Activated CD8-positive, alpha-beta memory T cell treated with anti-CD3 and anti-CD28 coated beads, Interleukin-2, amount 50 U/mL, for 1 hour (primary cell): ENCODE measurements at regions not wholly inside any gene's neighbourhood (a gene's known extent, or its start where the extent isn't known, plus 50 kb on each side); places are given as distances from the start of the nearest gene placed in this dataset.

Experiments
- DNase-seq: peaks from one replicate; pipeline ENCODE4 v3.0.0-alpha.2; 2020; ENCODE audit errors: extremely low read depth

DNA sequence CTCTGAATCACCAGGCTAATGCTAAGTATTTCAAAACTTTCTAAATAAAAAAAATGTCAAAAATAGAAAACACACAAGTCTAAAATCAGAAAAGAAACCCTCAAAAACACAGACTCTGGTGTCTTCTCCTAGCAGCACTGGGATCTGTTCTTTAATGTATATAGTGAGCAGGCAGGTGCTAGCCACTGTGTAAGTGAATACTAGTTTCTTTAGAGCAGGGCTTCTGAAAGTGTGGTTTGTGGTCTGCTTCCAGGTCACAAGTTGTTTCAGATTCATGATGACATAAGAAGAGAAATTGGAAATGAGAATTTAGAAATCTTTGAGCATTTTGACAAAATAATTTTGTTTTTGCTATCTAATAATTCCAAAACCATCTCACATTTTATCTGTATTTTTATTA is 763.1 kb downstream of the USP25 start:
- no peak for DNase-seq

GRCh38 chr21:16496609-16497008 is 766.8 kb downstream of the USP25 start:
- no peak for DNase-seq

- DNase-seq = no peak
Observed at GRCh38 chr21:16500271-16500670, 770.5 kb downstream of the USP25 start.

- no peak for DNase-seq
Observed at GRCh38 chr21:16502273-16502672, 772.5 kb downstream of the USP25 start.

DNA sequence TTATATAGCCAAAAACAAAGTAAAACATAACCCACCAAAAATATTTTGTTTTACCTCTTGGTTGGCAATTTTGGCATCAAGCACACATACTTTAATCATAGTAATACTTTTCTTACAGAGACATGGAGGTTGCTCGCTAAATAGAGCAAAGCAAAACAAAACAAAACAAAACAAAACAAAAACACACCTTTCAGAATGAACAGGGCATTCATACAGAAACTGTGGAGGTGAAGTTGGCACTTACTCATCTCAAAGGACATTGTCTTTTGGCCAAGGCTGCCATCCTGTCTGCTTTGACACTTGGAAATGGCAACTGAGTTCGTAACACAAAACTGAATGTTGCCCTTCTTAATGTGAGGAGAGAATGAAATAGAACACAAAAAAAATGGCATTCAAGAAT is 773.1 kb downstream of the USP25 start:
- DNase-seq = no peak

- no peak for DNase-seq
Observed at GRCh38 chr21:16504281-16504680, 774.5 kb downstream of the USP25 start.

DNA sequence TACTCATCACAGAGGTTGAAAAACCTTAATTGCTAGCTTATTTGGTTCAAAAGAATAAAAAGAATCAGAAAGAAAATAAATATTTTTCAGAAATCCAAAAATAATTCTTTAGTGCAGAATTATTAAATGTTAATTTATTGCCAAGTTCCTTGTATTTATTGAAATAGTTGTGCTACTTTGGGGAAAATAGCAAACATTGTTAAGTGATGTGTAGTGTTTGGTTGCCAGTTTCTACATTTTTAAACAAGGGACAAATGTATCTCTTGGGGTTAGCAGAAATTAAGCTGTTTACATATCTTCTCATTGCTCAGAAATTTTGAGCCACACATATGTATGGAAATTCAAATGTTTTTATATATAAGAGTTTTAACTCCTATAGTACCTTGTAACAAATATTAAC is 775.0 kb downstream of the USP25 start:
- DNase-seq = no peak

DNA sequence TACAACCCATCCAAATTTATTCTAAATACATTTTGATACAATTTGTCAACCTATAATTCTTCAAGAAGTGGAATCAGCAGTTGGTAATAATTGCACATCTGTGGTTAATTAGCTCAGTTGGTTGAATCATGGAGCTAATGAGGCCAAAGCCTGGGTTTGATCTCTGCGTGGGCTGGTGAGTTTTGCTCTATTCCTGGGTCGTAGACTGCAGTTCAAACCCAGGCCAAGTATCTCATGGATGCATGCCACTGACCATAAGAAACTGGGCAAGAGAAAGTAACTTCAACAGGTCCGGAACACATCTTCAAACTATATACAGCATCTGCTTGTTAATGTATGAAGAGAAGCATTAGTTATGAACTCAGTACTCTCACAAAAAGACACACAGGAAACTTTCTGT is 779.7 kb downstream of the USP25 start:
- no peak for DNase-seq

- DNase-seq = no peak
Observed at GRCh38 chr21:16514316-16514715, 784.5 kb downstream of the USP25 start.

- DNase-seq = no peak
Observed at GRCh38 chr21:16517383-16517782, 787.6 kb downstream of the USP25 start.

DNA sequence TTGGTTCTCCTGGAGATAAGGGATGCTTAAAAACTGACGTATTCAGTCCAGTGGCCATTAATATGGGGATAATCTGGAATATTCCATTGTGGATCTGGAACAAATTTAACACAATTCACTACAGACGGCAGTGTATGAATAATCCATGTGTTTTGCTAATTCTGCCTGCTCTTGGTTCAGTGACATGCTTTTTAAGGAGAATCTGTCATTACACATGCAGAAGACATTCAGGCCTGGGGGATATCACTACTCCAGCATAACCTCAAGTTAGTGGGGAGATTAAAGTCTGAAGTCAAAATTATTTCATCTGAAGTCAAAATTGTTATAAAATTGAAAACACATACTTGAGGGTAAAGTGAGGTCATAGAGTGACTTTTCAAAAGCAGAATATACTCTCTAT is 789.3 kb downstream of the USP25 start:
- no peak for DNase-seq

- DNase-seq = no peak
Observed at GRCh38 chr21:16519644-16520043, 789.9 kb downstream of the USP25 start.

- DNase-seq = no peak
Observed at GRCh38 chr21:16522548-16522947, 792.8 kb downstream of the USP25 start.

DNA sequence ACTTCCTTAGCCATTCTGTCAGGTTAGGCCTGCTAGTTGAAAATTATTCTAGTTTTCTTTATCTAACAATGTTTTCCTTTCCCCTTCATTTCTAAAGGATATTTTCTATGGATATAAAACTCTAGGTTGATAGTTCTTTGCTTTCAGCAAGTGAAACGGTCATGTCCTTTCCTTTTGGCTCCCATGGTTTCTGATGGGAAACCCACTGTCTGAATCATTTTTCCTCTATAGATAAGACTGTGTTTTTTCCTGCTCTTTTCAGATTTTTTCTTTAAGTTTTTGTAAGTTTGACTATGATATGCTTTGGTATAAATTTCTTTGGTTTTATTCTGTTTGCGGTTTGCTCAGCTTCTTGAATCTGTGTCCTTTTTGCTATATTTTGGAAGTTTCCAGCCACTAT is 800.9 kb downstream of the USP25 start:
- DNase-seq = no peak

DNA sequence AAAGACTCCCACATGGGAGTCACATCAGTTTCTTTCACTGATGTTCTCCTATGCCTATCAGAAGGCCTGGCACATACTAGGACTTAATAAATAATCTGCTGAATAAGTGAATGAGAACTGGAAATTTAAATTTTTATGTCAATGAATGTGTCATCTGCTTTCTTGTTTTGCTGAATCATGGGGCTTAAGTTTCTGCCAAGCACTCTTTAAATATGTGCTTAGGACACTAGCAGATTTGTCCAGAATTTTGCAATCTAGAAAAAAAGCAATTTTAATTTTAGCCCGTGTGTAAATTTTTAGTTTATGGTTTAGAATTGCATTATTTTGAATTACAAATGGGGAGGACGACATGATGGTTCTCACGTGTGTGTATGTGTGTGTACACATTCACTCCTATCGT is 803.1 kb downstream of the USP25 start:
- no peak for DNase-seq

- DNase-seq = no peak
Observed at GRCh38 chr21:16533692-16534407, 804.1 kb downstream of the USP25 start.

- no peak for DNase-seq
Observed at GRCh38 chr21:16534408-16535101, 804.8 kb downstream of the USP25 start.

GRCh38 chr21:16535102-16535422 is 805.3 kb downstream of the USP25 start:
- DNase-seq = no peak

GRCh38 chr21:16535626-16536025 is 805.8 kb downstream of the USP25 start:
- DNase-seq = no peak

GRCh38 chr21:16536140-16536539 is 806.4 kb downstream of the USP25 start:
- no peak for DNase-seq

DNA sequence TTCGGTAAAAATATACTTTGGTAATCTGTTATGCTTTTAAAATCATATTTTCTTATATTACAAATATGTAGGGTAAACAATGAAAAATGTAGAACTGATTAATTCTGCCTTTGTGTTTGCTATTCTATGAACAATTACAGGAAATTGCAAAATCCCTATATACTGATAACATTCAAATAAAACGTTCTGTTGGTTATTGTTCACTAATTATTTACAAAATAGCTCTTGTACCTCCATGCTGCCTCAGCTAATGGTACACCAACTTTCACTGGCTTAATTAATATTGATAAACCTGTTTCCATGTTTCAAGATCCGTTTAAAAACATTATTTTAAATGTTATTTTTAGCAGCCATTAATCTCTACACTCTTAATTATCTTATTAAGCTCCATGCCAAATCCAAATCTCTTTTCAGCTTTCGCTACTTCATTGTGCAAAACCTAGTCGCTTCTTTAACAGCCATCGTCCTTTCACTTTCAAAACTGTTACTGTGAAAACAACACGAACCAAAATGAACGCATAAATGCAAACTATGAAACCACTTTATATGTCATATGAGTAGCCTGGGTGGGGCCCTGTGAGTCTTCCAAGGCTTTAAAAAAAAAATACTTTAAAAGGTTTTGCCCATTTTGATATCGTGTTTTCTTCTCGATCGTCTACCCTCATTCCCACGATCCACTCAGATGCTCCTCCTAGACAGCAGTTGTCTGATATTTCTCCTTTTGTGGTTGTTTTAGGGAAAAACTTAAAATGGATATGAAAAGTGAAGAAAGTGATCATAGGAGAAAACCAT is 807.1 kb downstream of the USP25 start:
- DNase-seq = no peak

GRCh38 chr21:16537501-16537900 is 807.7 kb downstream of the USP25 start:
- DNase-seq = no peak

GRCh38 chr21:16538405-16538804 is 808.6 kb downstream of the USP25 start:
- no peak for DNase-seq
